HCT116 (cell line): ENCODE measurements at regions not wholly inside any gene's neighbourhood (a gene's known extent, or its start where the extent isn't known, plus 50 kb on each side); places are given as distances from the start of the nearest gene placed in this dataset.
"Not testable (repeated sequence)": the region's sequence is repeated elsewhere in the genome, so short reads cannot be mapped to it uniquely, and the experiment has no call there.

Experiments used
- ATAC-seq: fragments of 200-7000 bp; cut with Tn5 transposase; 2 replicates; pipeline ENCODE4 v1.9.1; 2020; ENCODE audit warnings: mild to moderate bottlenecking, moderate library complexity
- BruUV-seq: library from RNA; stranded (reverse); fragments of 400-500 nt; replicated peaks from 2 replicates; lab custom pipeline; 2021; lab: Mats Ljungman, UMichigan
- CTCF ChIA-PET: fragments of 300-600 bp; sonication (Branson Sonifier 250); formaldehyde crosslinking; loops from one replicate; lab custom pipeline; 2021; ENCODE audit warnings: antibody characterized with exemption; lab: Charles Lee
- POLR2A ChIA-PET: fragments of 300-600, 350-600 bp; sonication (Branson Sonifier 250); formaldehyde crosslinking; loops from one replicate; lab custom pipeline; 2021; ENCODE audit warnings: antibody characterized with exemption; lab: Charles Lee
- RAD21 ChIA-PET, 2 experiments: fragments of 300-600 bp; sonication (Branson Sonifier 250); formaldehyde crosslinking; loops; one replicate each; lab custom pipeline; 2023; ENCODE audit warnings: low total read pairs in 2 of 2; ENCODE audit not compliant: uncharacterized antibody in 2 of 2, unreplicated experiment in 2 of 2, low non-redundant PET in 1 of 2; lab: Charles Lee
- DNase-seq: peaks from one replicate; pipeline ENCODE4 v3.0.0-alpha.2; 2010; ENCODE audit warnings: low read depth, low spot score
- H2AFZ ChIP-seq: fragments of 200-600 bp; shearing (Covaris generic), sonication (generic); 2 replicates; pipeline ENCODE4 v1.6.1; 2017; ENCODE audit warnings: low read depth, mixed run types, mixed read lengths, antibody characterized with exemption, low read length; ENCODE audit not compliant: poor library complexity, severe bottlenecking
- H3K27ac ChIP-seq: 2 replicates; pipeline ENCODE4 v1.5.1; 2012; ENCODE audit warnings: low read depth, low read length
- H3K27me3 ChIP-seq: fragments of 200-600 bp; sonication (generic); 2 replicates; pipeline ENCODE4 v1.6.1; 2016; ENCODE audit warnings: mixed run types, low read length, mixed read lengths; ENCODE audit not compliant: insufficient read depth
- H3K36me3 ChIP-seq, 2 experiments: fragments of 200-500 bp in 1 of 2; fragments of 200-600 bp in 1 of 2; sonication (Bioruptor generic) in 1 of 2; sonication (generic) in 1 of 2; 2 replicates each; pipeline versions ENCODE4 v1.5.1 to v1.6.1; 2014 to 2016; ENCODE audit warnings: low read length in 2 of 2, inconsistent platforms in 1 of 2, mixed read lengths in 1 of 2, mixed run types in 1 of 2; ENCODE audit not compliant: insufficient read depth in 2 of 2, control insufficient read depth in 1 of 2
- H3K4me1 ChIP-seq, 2 experiments: fragments of 200-600 bp in 1 of 2; sonication (generic) in 1 of 2; 2 replicates each; pipeline versions ENCODE4 v1.5.1 to v1.6.1; 2012 to 2017; ENCODE audit warnings: low read length in 2 of 2, inconsistent platforms in 1 of 2, mild to moderate bottlenecking in 1 of 2, mixed read lengths in 1 of 2, mixed run types in 1 of 2, moderate library complexity in 1 of 2; ENCODE audit not compliant: insufficient read depth in 2 of 2, control insufficient read depth in 1 of 2
- H3K4me2 ChIP-seq: fragments of 200-600 bp; sonication (generic); 2 replicates; pipeline ENCODE4 v1.6.1; 2017; ENCODE audit warnings: mixed run types, low read length, mixed read lengths
- H3K4me3 ChIP-seq, 2 experiments: fragments of 200-600 bp in 1 of 2; sonication (generic) in 1 of 2; replicated peaks in 1 of 2; 2 replicates each; pipeline ENCODE4 v1.5.1; 2011 to 2016; ENCODE audit warnings: low read length in 2 of 2, control low read depth in 1 of 2, low read depth in 1 of 2, mild to moderate bottlenecking in 1 of 2, mixed read lengths in 1 of 2, mixed run types in 1 of 2
- H3K79me2 ChIP-seq: fragments of 200-600 bp; sonication (generic); 2 replicates; pipeline ENCODE4 v1.6.1; 2017; ENCODE audit warnings: mild to moderate bottlenecking, mixed run types, low read length, moderate library complexity, mixed read lengths; ENCODE audit not compliant: insufficient read depth
- H3K9ac ChIP-seq: fragments of 200-600 bp; sonication (generic); 2 replicates; pipeline ENCODE4 v1.6.1; 2016; ENCODE audit warnings: low read length, mixed read lengths
- H3K9me2 ChIP-seq: fragments of 200-600 bp; sonication (generic), shearing (Covaris generic); 2 replicates; pipeline ENCODE4 v1.6.1; 2017; ENCODE audit warnings: mixed run types, mild to moderate bottlenecking, moderate library complexity; ENCODE audit not compliant: insufficient read depth
- H3K9me3 ChIP-seq, 2 experiments: fragments of 200-500 bp in 1 of 2; fragments of 200-600 bp in 1 of 2; sonication (Bioruptor generic) in 1 of 2; sonication (generic) in 1 of 2; 2 replicates each; pipeline ENCODE4 v1.6.1; 2014 to 2017; ENCODE audit warnings: low read length in 2 of 2, mixed read lengths in 2 of 2, inconsistent platforms in 1 of 2, low read depth in 1 of 2, mild to moderate bottlenecking in 1 of 2, mixed run types in 1 of 2, moderate library complexity in 1 of 2; ENCODE audit not compliant: control insufficient read depth in 1 of 2, insufficient read depth in 1 of 2
- H4K20me1 ChIP-seq: fragments of 200-600 bp; sonication (generic), shearing (Covaris generic); 2 replicates; pipeline ENCODE4 v1.6.1; 2017; ENCODE audit warnings: mixed run types, mild to moderate bottlenecking, moderate library complexity; ENCODE audit not compliant: insufficient read depth
- EGR1 ChIP-seq: IDR thresholded peaks from 2 replicates; pipeline ENCODE4 v1.6.1; 2012; ENCODE audit warnings: low read depth
- POLR2AphosphoS5 ChIP-seq: IDR thresholded peaks from 2 replicates; pipeline ENCODE4 v1.6.1; 2011; ENCODE audit warnings: mild to moderate bottlenecking, low read depth, low read length, moderate library complexity
- SP1 ChIP-seq: IDR thresholded peaks from 2 replicates; pipeline ENCODE4 v1.6.1; 2012; ENCODE audit warnings: low read depth
- ZBTB33 ChIP-seq: IDR thresholded peaks from 2 replicates; pipeline ENCODE4 v1.6.1; 2011; ENCODE audit warnings: mild to moderate bottlenecking, low read length, moderate library complexity; ENCODE audit not compliant: insufficient replicate concordance; ENCODE audit errors: extremely low read depth
- ZFX ChIP-seq: fragments of 450-650 bp; IDR thresholded peaks from 2 replicates; pipeline ENCODE4 v1.6.1; 2017
- intact Hi-C: fragments of 100-400 bp; cut with micrococcal nuclease; formaldehyde crosslinking; loops from 2 replicates; pipeline ENCODE4 v1.10.0; 2022

DNA sequence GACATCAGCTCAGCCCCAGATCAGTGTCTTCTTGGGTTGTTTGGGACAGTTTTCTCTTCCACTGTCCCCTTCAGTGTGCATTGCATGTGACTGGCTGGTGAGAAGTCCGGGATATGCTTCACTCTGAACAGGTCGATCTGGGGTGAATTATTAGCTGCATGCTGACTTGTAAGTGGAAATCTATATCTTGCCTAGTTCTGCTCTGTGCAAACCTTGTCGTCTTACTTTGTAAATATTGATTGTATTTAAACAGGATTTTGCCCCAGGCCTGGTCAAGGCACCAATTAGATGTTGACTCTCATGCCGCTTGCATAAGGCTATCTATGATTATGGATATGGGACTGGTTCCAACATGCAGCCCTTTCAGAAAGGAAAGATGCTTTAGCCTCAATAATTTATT lies 669.7 kb downstream of the TYW1 start:
- RAD21 ChIA-PET, H3K4me3 ChIP-seq, H4K20me1 ChIP-seq, BruUV-seq, H3K9ac ChIP-seq, H3K27me3 ChIP-seq, H3K4me2 ChIP-seq, H2AFZ ChIP-seq, H3K79me2 ChIP-seq, DNase-seq, H3K9me2 ChIP-seq, intact Hi-C loops, H3K27ac ChIP-seq, POLR2A ChIA-PET, ATAC-seq, CTCF ChIA-PET, H3K4me1 ChIP-seq, H3K36me3 ChIP-seq: not testable (repeated sequence)
- peaks cover 0 to 16% of the 10 kb centered on the region in 2 experiments; a peak in 2 of 4 replicates for H3K9me3 ChIP-seq

DNA sequence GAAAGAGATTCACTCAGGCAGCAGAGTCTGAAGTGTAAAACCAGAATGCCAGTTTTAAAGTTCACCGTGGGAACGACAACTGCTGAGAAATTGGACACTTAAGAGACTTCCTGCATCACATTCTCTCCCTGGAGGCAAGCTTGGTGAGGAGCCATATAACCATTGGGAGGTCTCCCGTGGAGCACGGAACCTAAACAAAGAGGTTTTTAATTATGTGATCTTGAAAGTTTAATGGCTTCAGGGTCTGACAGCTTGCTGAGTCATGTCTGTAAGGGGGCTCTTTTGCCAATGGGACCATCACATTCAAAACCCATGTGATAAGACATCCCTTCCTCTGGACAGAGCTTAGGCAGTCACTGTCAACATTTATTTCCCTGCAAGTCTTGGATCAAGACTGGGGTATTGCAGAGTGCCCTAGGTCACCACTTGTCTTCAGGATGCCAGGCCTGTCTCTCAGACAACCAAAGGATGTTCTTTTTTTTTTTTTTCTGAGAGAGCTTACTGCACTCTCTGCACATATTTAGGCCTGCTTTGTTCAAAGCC lies 674.4 kb downstream of the TYW1 start:
- H4K20me1 ChIP-seq, result no peaks in the 10 kb centered on the region
- DNase-seq, result no peak
- ChIA-PET POLR2A (no interaction called here), RAD21 (no interaction called here), CTCF (no interaction called here)
- no peaks in the 10 kb centered on the region for H3K4me1 ChIP-seq
- H3K4me3 ChIP-seq, result no peak overlapping the region
- H3K36me3 ChIP-seq, result no peaks in the 10 kb centered on the region
- H3K9ac ChIP-seq, result no peak overlapping the region
- BruUV-seq, result no TSS peak
- no peak overlapping the region for H3K27ac ChIP-seq
- no peak overlapping the region for H2AFZ ChIP-seq
- ATAC-seq, result no peak
- no peaks in the 10 kb centered on the region for H3K27me3 ChIP-seq
- no peak overlapping the region for H3K4me2 ChIP-seq
- no peaks in the 10 kb centered on the region for H3K9me2 ChIP-seq
- TF ChIP-seq POLR2AphosphoS5, result no peak
- TF ChIP-seq EGR1, result no peak
- no peak for TF ChIP-seq ZFX
- TF ChIP-seq ZBTB33, result no peak
- no peak for TF ChIP-seq SP1
- intact Hi-C loops, result no loop called here
- H3K9me3 ChIP-seq, result peaks cover 0 to 9% of the 10 kb centered on the region in 2 experiments; a peak in 2 of 4 replicates
- no peaks in the 10 kb centered on the region for H3K79me2 ChIP-seq
